D721Med (cell line): ENCODE measurements at regions not wholly inside any gene's neighbourhood (a gene's known extent, or its start where the extent isn't known, plus 50 kb on each side); places are given as distances from the start of the nearest gene placed in this dataset.

ENCODE experiments used
- DNase-seq: peaks from one replicate; pipeline ENCODE4 v3.0.0; 2011; ENCODE audit warnings: low spot score; ENCODE audit not compliant: insufficient read length
- FAIRE-seq: peaks from 2 replicates; lab custom pipeline; 2011; peaks lifted over from hg19 to GRCh38; lab: Jason Lieb, UNC
- CTCF ChIP-seq: IDR thresholded peaks from 2 replicates; pipeline ENCODE4 v1.5.1; 2012; ENCODE audit warnings: mild to moderate bottlenecking, control low read depth; ENCODE audit not compliant: insufficient read depth; ENCODE audit errors: missing control alignments

- TF ChIP-seq CTCF: no peak
- DNase-seq: no peak
- no peak for FAIRE-seq
Measured at GRCh38 chr14:34113005-34113511, 162.2 kb upstream of the EGLN3 start.

- DNase-seq (no peak), FAIRE-seq (no peak)
- no peak for TF ChIP-seq CTCF
Measured at GRCh38 chr14:34111953-34112352, 161.1 kb upstream of the EGLN3 start.

- DNase-seq (no peak), FAIRE-seq (no peak)
- TF ChIP-seq CTCF: no peak
Measured at GRCh38 chr14:34111505-34111904, 160.6 kb upstream of the EGLN3 start.

- DNase-seq (no peak), FAIRE-seq (no peak)
- TF ChIP-seq CTCF: no peak
Measured at GRCh38 chr14:34110531-34110930, 159.7 kb upstream of the EGLN3 start.

- FAIRE-seq: no peak
- no peak for TF ChIP-seq CTCF
- no peak for DNase-seq
Measured at GRCh38 chr14:34107441-34107840, 156.6 kb upstream of the EGLN3 start.

- TF ChIP-seq CTCF: no peak
- FAIRE-seq (no peak), DNase-seq (no peak)
Measured at GRCh38 chr14:34106310-34106709, 155.4 kb upstream of the EGLN3 start.

GRCh38 chr14:34104489-34105397 is 153.9 kb upstream of the EGLN3 start:
- TF ChIP-seq CTCF: no peak
- FAIRE-seq (no peak), DNase-seq (no peak)
